GDM1 (cell line): ENCODE measurements at regions not wholly inside any gene's neighbourhood (a gene's known extent, or its start where the extent isn't known, plus 50 kb on each side); places are given as distances from the start of the nearest gene placed in this dataset.

ENCODE experiments used
- DNase-seq: peaks from one replicate; lab custom pipeline; 2025; lab: John Stamatoyannopoulos, UW

DNA sequence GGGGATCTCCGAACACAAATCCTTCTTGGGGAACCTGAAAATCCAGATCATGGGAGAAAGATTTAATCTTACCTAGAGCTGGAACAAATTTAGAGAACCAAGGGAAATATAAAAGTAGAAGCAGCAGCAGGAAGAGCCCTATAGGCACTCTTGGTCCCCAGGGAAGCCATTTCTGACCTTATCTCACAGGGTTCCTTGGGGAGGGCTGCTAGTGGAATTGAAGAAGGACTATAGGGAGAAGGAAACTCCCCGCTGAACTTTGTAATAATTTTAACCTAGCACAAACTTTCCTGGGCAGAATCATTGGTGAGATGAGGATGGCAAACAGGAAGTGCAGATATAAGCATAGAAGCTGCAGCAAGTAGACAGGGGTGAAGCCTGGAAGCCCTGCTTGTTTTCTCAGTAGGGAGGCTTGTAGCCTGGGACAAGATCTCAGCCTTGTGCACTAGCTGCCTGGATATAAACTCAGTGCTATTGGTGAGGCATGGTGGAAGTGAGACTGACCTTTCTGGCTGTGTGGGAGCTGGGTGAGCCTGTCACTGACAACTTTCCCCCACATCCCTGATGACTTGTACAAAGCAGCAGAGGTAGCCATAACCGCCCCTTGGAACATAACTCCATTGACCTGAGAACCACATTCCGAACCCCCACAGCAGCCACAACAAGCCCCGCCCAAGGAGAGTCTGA is 343.0 kb upstream of the TGFBR2 start:
- no peak for DNase-seq

DNA sequence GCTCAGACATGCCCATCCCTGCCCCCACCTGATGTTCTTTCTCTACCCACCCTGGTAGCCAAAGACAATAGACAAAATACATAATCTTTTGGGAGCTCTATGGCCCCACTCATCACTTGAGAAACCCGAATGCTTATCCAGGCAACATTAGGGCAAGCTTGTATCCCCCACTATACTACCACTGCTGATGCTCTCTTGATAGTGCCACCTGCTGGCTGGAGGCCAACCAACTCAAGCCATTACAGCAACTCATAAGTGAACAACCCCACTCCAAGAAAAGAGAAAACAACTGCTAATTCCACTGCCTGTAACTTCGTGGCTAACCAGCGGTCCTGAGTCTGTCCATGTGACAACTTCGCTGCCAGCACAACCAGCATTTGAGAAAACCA is 342.5 kb upstream of the TGFBR2 start:
- no peak for DNase-seq

DNA sequence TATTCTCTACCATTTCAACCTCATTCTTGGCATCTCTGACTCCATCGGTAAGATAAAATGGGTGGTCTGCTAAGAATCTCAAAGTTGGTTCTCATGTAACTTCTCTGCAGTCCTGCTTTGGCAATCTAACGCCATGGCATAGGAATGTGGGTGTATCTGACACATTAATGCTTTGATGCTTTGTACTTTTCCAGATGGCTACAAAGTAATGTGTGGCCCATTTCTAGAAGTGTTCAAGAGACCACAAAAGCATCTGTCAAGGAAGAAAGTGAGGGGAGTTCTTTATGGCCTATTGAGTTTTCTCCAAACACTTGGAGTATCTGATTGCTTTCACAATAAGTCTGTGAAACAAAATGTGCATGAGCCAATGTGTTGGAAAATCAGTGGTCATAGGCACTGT is 339.9 kb upstream of the TGFBR2 start:
- no peak for DNase-seq

DNA sequence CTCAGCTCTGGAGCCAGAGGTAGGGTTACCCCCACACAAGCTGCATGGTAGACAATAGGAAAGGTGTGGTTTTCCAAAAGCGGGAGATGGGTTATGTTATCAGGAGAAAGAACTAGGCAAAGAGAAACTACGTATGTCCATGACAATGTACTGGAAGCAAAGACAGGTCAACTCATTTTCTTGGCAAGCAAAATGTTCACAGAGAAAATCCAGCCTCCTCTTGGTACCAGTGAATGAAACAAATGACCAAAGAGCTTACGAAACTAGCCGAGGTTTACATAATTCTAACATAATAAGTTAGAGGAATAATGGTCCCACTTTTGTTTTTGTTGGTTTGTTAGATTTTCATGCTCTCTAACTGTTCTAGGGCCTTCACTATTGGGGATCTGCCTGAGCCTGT is 338.1 kb upstream of the TGFBR2 start:
- no peak for DNase-seq

GRCh38 chr3:30269751-30270445 is 336.5 kb upstream of the TGFBR2 start:
- DNase-seq, result no peak

GRCh38 chr3:30271781-30272180 is 334.6 kb upstream of the TGFBR2 start:
- no peak for DNase-seq

- no peak for DNase-seq
These were observed 332.9 kb upstream of the TGFBR2 start for GRCh38 chr3:30273304-30274072.

DNA sequence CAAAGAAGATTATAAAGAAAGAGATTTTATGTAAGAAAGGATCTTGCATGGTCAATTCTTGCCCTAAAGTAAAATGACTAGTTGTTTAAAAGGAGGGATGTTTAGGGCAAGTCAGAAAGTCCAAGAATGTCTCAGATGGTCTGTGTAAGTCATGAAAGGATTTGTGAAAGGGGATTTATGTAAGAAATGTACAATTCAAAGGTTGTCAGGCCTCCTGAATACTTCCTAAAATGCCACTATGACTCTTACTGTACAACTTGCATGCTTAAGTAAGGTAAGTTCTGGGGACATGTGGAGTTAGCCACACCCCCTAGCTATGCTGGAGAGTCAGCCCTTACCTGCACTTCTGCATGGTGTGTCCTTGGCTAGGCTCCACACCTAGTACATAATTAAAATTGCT is 328.9 kb upstream of the TGFBR2 start:
- no peak for DNase-seq

DNA sequence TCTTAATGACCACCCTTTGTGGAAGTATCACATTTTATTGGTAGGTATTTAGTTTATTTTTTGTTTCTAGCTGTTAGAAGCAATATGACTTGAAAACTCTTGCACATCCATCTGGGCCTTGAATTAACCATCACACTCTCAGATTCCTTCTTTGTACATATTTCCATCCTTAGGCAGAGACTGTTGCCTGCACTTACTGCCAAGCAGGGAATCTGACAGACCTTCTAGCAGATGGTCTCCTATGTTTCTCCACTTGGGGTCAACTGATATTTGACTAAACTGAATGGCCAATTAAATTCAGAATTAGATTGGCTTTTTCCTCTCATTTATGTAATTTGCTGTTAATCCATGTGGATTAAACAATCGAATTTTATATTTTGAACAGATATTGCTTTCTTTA is 324.9 kb upstream of the TGFBR2 start:
- no peak for DNase-seq

- no peak for DNase-seq
These were observed 324.2 kb upstream of the TGFBR2 start for GRCh38 chr3:30282154-30282696.

GRCh38 chr3:30285188-30286006 is 321.0 kb upstream of the TGFBR2 start:
- no peak for DNase-seq

DNA sequence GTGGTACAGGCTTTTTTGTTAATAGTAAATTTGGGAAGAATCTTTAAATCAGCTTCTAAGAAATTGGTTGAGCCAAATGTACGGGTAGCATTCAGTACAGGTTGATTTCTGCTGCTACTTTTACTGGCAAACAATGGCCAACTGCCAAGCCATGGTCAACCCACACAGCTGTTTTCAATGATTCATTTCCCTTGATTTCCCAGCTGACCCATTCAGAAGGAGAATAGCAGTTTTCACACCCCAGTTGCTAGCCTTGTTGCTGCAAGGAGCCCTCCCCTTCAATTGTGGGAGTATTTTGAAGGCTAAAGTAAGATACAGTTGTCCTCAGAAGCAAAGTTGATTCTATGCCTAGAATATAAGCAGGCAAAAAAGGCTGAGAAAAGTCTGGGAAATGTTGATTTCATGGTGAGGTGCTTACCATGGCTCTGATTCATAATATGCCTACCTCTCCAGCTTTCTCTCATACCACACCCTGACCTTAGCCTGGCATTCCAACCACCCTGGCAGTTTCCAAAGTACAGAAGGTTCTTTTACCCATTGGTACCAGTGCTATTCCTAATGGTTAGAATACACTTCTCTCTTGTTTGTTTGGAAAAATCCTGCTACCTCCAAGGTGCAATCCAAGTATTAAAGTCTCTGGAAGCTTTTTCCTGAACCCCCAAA is 320.3 kb upstream of the TGFBR2 start:
- DNase-seq, result no peak

- DNase-seq, result no peak
These were observed 319.6 kb upstream of the TGFBR2 start for GRCh38 chr3:30286811-30287210.

GRCh38 chr3:30288830-30289229 is 317.6 kb upstream of the TGFBR2 start:
- no peak for DNase-seq

GRCh38 chr3:30289324-30289723 is 317.1 kb upstream of the TGFBR2 start:
- DNase-seq, result no peak

- no peak for DNase-seq
These were observed 316.6 kb upstream of the TGFBR2 start for GRCh38 chr3:30289766-30290165.

- no peak for DNase-seq
These were observed 315.9 kb upstream of the TGFBR2 start for GRCh38 chr3:30290479-30290878.

DNA sequence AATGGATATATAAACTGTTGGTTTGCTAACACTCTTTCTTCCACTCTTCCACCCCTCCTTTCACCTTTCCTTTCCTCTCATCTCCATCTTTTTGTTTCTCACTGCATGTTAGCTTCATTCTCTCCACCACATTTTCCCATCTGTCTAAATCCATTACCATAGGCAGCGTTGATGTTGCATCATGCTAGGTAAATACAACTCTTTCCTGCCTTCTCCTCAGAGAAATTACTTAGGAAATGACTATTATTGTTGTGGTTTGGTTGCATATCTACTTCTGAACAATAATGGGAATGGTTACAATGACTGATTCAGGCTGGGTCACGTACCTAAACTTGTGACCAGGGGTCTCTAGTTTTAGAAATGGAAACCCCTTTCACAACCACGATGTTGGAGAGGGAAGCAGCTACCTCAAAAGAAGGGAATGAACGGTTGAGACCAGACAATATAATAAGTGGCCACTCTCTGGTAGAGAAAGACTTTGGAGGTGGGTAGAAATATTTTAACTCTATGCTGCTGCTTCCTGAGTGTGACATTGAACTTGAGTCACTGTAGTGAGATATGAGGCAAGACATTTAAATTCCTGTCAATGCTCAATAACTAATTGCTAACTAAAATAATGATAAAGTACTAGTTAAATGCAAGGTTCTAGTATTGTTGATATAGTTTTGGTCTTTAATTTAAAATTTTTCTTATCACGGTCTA is 314.1 kb upstream of the TGFBR2 start:
- no peak for DNase-seq

GRCh38 chr3:30293621-30294240 is 312.7 kb upstream of the TGFBR2 start:
- no peak for DNase-seq

DNA sequence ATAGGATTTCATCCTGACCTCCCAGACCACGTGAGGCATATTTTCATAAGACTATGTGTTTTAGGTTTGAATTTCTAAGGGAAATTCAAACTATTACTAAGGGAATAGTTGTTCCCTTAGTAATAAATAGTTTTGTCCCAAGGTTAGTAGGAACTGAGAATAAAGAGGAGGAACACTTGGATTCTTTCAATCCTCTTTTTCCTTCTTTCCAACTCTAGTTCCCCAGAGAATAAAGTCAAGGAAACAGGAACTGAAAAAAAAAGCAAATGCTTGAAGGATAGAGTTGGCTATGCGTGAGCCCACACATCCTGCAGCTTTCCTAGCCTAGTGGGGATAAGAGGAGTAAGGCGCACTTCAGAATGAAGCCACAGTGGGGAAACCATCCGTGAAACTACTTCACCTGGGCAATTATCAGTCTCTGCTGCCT is 312.1 kb upstream of the TGFBR2 start:
- no peak for DNase-seq
